ENCODE measurements at regions not wholly inside any gene's neighbourhood (a gene's known extent, or its start where the extent isn't known, plus 50 kb on each side); places are given as distances from the start of the nearest gene placed in this dataset.

DNA sequence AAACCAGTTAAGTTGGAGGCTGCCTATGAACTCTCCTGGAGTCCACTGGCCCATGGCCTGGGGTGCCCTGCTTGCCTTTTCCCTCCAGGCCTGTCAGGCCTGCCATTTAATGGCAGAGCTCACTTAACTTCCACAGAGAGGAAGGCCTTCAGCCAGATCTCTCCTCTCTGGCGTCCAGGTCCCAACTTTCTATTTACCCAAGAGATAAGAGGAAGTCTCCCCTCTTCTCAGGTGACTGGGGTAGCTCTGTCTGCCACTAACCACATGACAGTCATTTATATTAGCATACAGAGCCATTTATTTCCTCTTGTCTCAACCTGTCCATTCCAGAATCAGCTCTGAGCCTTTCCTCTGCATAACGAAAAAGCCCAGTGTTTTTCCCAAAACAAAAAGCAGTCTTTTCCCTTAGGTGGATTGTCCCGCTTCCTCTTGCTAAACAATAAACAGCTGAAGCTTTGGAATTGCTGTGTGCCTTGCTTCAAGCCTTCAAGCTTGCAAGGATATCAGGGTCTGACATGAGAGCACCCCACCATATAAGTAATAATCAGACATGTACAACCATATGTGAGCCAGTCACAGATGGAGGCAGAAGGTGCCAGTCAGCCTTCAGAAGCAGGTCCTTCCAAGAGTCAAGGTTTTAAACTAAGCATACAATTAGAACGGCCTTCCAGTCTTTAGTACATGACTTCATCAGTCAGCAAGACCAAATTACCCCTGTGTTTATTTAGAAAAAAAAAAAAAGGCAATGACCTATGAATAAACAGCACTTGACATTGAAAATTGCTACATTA lies 50.0 kb upstream of the CALM2 start:
- peaks cover 32% of the 10 kb centered on the region for H3K4me1 Mint-ChIP-seq (ENCODE audit: unreplicated experiment)
- no peaks in the 10 kb centered on the region for H3K27me3 Mint-ChIP-seq (ENCODE audit: unreplicated experiment)
- no peaks in the 10 kb centered on the region for H3K36me3 Mint-ChIP-seq (ENCODE audit: low read depth, unreplicated experiment)
- no peak overlapping the region for H3K27ac Mint-ChIP-seq (ENCODE audit: unreplicated experiment)
- H3K4me3 Mint-ChIP-seq (ENCODE audit: unreplicated experiment) = no peak overlapping the region
- no peak for DNase-seq (ENCODE audit: low spot score)
- H3K9me3 Mint-ChIP-seq (ENCODE audit: unreplicated experiment) = no peaks in the 10 kb centered on the region
- TF ChIP-seq, protein P1, sequence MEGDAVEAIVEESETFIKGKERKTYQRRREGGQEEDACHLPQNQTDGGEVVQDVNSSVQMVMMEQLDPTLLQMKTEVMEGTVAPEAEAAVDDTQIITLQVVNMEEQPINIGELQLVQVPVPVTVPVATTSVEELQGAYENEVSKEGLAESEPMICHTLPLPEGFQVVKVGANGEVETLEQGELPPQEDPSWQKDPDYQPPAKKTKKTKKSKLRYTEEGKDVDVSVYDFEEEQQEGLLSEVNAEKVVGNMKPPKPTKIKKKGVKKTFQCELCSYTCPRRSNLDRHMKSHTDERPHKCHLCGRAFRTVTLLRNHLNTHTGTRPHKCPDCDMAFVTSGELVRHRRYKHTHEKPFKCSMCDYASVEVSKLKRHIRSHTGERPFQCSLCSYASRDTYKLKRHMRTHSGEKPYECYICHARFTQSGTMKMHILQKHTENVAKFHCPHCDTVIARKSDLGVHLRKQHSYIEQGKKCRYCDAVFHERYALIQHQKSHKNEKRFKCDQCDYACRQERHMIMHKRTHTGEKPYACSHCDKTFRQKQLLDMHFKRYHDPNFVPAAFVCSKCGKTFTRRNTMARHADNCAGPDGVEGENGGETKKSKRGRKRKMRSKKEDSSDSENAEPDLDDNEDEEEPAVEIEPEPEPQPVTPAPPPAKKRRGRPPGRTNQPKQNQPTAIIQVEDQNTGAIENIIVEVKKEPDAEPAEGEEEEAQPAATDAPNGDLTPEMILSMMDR (IDR thresholded peaks at IDR 0.05; ENCODE audit: unreplicated experiment) = no peak

Measured in endothelial cell (in vitro differentiated cells).